Thoracic aorta (tissue), 2 donors: ENCODE measurements at regions not wholly inside any gene's neighbourhood (a gene's known extent, or its start where the extent isn't known, plus 50 kb on each side); places are given as distances from the start of the nearest gene placed in this dataset.

Experiments
- ATAC-seq: fragments of 150-250 bp; one replicate; pipeline ENCODE4 v1.8.0; 2017; ENCODE audit warnings: low read depth; ENCODE audit not compliant: insufficient number of reproducible peaks, low FRiP score
- DNase-seq: peaks from one replicate; pipeline ENCODE4 v3.0.0-alpha.2; 2020; ENCODE audit warnings: low spot score
- H3K27ac ChIP-seq, 2 donors: fragments of 200-600 bp; sonication (generic); 1 replicate in 1 of 2; 2 replicates in 1 of 2; pipeline ENCODE4 v1.5.1; 2016; ENCODE audit warnings: mild to moderate bottlenecking in 2 of 2, moderate library complexity in 2 of 2
- H3K27me3 ChIP-seq: fragments of 200-600 bp; sonication (generic); replicated peaks from 2 replicates; pipeline ENCODE4 v1.6.0; 2016; ENCODE audit warnings: mild to moderate bottlenecking; ENCODE audit not compliant: insufficient read depth
- H3K36me3 ChIP-seq: fragments of 200-600 bp; sonication (generic); one replicate; pipeline ENCODE4 v1.5.1; 2016
- H3K4me1 ChIP-seq, 2 donors: fragments of 200-600 bp; sonication (generic); 1 replicate in 1 of 2; 2 replicates in 1 of 2; pipeline versions ENCODE4 v1.5.1 to v1.6.0; 2016; ENCODE audit warnings: low read depth in 2 of 2, mild to moderate bottlenecking in 1 of 2; ENCODE audit not compliant: control insufficient read depth in 1 of 2
- H3K4me3 ChIP-seq: fragments of 200-600 bp; sonication (generic); 2 replicates; pipeline ENCODE4 v1.5.1; 2016; ENCODE audit warnings: mild to moderate bottlenecking
- H3K9me3 ChIP-seq: fragments of 200-600 bp; sonication (generic); 2 replicates; pipeline ENCODE4 v1.5.1; 2016
- TF ChIP-seq, protein P1 (sequence below): fragments of 200-600 bp; sonication (generic); IDR thresholded peaks from one replicate; pipeline ENCODE4 v1.5.1; 2019; ENCODE audit warnings: antibody characterized with exemption

- H3K27ac ChIP-seq: peak overlapping the region in 1 of 2 donors; percentile 35
- DNase-seq (no peak), ATAC-seq (no peak)
- H3K4me1 ChIP-seq: peaks cover 0 to 10% of the 10 kb centered on the region in 2 donors
- no peaks in the 10 kb centered on the region for H3K9me3 ChIP-seq
- no peak overlapping the region for H3K4me3 ChIP-seq
- no peaks in the 10 kb centered on the region for H3K36me3 ChIP-seq
- TF ChIP-seq, protein P1, sequence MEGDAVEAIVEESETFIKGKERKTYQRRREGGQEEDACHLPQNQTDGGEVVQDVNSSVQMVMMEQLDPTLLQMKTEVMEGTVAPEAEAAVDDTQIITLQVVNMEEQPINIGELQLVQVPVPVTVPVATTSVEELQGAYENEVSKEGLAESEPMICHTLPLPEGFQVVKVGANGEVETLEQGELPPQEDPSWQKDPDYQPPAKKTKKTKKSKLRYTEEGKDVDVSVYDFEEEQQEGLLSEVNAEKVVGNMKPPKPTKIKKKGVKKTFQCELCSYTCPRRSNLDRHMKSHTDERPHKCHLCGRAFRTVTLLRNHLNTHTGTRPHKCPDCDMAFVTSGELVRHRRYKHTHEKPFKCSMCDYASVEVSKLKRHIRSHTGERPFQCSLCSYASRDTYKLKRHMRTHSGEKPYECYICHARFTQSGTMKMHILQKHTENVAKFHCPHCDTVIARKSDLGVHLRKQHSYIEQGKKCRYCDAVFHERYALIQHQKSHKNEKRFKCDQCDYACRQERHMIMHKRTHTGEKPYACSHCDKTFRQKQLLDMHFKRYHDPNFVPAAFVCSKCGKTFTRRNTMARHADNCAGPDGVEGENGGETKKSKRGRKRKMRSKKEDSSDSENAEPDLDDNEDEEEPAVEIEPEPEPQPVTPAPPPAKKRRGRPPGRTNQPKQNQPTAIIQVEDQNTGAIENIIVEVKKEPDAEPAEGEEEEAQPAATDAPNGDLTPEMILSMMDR: no peak
- H3K27me3 ChIP-seq: no peaks in the 10 kb centered on the region
Measured at GRCh38 chr5:7209658-7210057, 186.3 kb upstream of the ADCY2 start.

- peaks cover 0 to 10% of the 10 kb centered on the region in 2 donors for H3K4me1 ChIP-seq
- H3K4me3 ChIP-seq: no peak overlapping the region
- no peaks in the 10 kb centered on the region for H3K36me3 ChIP-seq
- ATAC-seq (no peak), DNase-seq (no peak)
- no peaks in the 10 kb centered on the region for H3K9me3 ChIP-seq
- H3K27ac ChIP-seq: no peak overlapping the region
- no peaks in the 10 kb centered on the region for H3K27me3 ChIP-seq
- TF ChIP-seq, protein P1: no peak
Measured at GRCh38 chr5:7210549-7210948, 185.4 kb upstream of the ADCY2 start.

DNA sequence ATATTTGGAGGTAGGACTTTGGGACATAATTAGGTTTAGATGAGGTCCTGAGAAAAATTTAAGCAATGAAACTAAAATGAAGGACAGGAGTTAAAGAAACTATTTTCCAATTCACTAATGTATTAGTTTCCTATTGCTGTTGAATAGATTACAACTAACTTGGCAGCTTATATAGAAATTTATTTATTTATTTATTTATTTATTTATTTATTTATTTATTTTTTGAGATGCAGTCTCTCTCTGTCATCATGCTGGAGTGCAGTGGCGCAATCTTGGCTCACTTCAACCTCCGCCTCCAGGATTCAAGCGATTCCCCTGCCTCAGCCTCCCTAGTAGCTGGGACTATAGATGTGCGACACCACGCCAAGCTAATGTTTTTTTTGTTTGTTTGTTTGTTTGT is 182.4 kb upstream of the ADCY2 start:
- no peaks in the 10 kb centered on the region for H3K27me3 ChIP-seq
- H3K4me3 ChIP-seq: no peak overlapping the region
- ATAC-seq (no peak), DNase-seq (no peak)
- H3K36me3 ChIP-seq: no peaks in the 10 kb centered on the region
- TF ChIP-seq, protein P1: no peak
- no peaks in the 10 kb centered on the region for H3K9me3 ChIP-seq
- H3K4me1 ChIP-seq: peaks cover 0 to 10% of the 10 kb centered on the region in 2 donors
- H3K27ac ChIP-seq: no peak overlapping the region

DNA sequence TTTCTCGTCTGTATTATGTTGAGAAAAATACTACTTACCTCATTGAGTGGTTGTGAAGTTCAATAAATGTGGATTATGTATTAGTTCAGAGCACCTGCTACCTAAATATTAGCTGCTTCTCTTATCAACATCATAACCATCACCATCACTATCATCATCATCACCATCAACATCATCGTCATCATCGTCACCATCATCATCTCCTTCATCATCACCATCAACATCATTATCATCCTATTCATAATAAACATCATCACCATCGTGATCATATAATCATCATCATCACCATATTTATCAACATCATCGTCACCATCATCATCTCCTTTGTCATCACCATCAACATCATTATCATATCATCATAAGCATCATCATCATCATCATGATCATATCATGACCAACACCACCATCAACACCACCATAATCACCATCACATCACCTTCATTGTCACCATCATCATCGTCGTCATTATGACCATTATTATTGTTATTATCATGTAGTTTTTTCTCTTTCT is 181.0 kb upstream of the ADCY2 start:
- no peak for ATAC-seq
- H3K27ac ChIP-seq: no peak overlapping the region
- TF ChIP-seq, protein P1: no peak

GRCh38 chr5:7218141-7218540 is 177.8 kb upstream of the ADCY2 start:
- no peaks in the 10 kb centered on the region for H3K4me1 ChIP-seq
- no peak overlapping the region for H3K27ac ChIP-seq
- H3K4me3 ChIP-seq: no peak overlapping the region
- H3K36me3 ChIP-seq: no peaks in the 10 kb centered on the region
- TF ChIP-seq, protein P1: no peak
- ATAC-seq (no peak), DNase-seq (no peak)
- no peaks in the 10 kb centered on the region for H3K27me3 ChIP-seq
- H3K9me3 ChIP-seq: no peaks in the 10 kb centered on the region

More for the DNA sequence above, 181.0 kb upstream of the ADCY2 start:
- no peaks in the 10 kb centered on the region for H3K9me3 ChIP-seq
- H3K4me1 ChIP-seq: no peaks in the 10 kb centered on the region
- H3K36me3 ChIP-seq: no peaks in the 10 kb centered on the region
- no peak overlapping the region for H3K4me3 ChIP-seq
- H3K27me3 ChIP-seq: no peaks in the 10 kb centered on the region
- no peak for DNase-seq
